SH-SY5Y (cell line): ENCODE measurements at regions not wholly inside any gene's neighbourhood (a gene's known extent, or its start where the extent isn't known, plus 50 kb on each side); places are given as distances from the start of the nearest gene placed in this dataset.

Experiments
- GATA2 ChIP-seq: IDR thresholded peaks from 2 replicates; pipeline ENCODE4 v1.6.1; 2011; ENCODE audit warnings: mild to moderate bottlenecking, low read depth, low read length
- GATA3 ChIP-seq: IDR thresholded peaks from 2 replicates; pipeline ENCODE4 v1.6.1; 2011; ENCODE audit warnings: low read depth, mild to moderate bottlenecking, low read length, moderate library complexity

DNA sequence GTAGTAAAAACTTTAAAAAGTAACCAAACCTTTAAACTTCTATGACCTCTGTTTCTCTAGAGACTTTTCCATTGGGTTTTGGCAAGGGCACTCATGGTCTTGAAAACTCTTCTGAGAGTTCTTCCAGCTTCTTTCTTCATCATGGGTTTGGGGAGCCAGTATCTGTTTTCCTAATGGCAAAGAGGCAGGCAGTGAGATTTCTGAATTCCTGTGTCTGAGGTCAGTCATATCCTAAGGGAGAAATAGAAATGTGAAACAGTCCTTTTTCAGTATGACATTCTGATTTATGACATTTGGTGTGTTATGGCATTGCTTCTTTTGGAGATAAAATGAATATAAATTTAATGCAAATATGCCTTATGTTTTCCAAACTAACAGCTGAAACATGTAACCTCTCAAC, 518.5 kb upstream of the MARCKS start:
- no peak for TF ChIP-seq GATA2
- no peak for TF ChIP-seq GATA3
